ENCODE measurements at regions not wholly inside any gene's neighbourhood (a gene's known extent, or its start where the extent isn't known, plus 50 kb on each side); places are given as distances from the start of the nearest gene placed in this dataset.

- Histone ChIP-seq H3K36me3 (replicated peaks; ENCODE audit: insufficient read depth, low read length) (no peaks in the 10 kb centered on the region), H2AFZ (ENCODE audit: low read length) (no peak overlapping the region), H3K27me3 (replicated peaks; ENCODE audit: insufficient read depth, low read length) (no peaks in the 10 kb centered on the region), H3K27ac (ENCODE audit: low read length) (no peak overlapping the region), H3K4me3 (ENCODE audit: low read length) (no peak overlapping the region), H3K79me2 (ENCODE audit: low read length) (no peaks in the 10 kb centered on the region), H3K9me2 (replicated peaks; ENCODE audit: insufficient read depth, low read length) (no peaks in the 10 kb centered on the region), H3K9ac (ENCODE audit: low read length) (no peak overlapping the region), H3K4me2 (ENCODE audit: low read depth, low read length) (no peak overlapping the region), H4K20me1 (ENCODE audit: insufficient read depth, low read length) (no peaks in the 10 kb centered on the region), H3K4me1 (ENCODE audit: low read length) (no peaks in the 10 kb centered on the region), H3F3A (ENCODE audit: insufficient read depth, low read length) (no peaks in the 10 kb centered on the region), H3K9me3 (replicated peaks; ENCODE audit: insufficient read depth, low read length) (no peaks in the 10 kb centered on the region)
- TF ChIP-seq EZH2 (optimal IDR thresholded peaks at IDR 0.05; ENCODE audit: low read depth, low read length) (no peak), CTCF (IDR thresholded peaks at IDR 0.05; ENCODE audit: low read length) (no peak), EZH2phosphoT487 (IDR thresholded peaks at IDR 0.05; ENCODE audit: low read length) (no peak)
- no peak for DNase-seq
Observed at GRCh38 chrX:121259170-121259569, 211.8 kb downstream of the GLUD2 start.

- no peak overlapping the region for H2AFZ ChIP-seq (ENCODE audit: low read length)
- no peak for DNase-seq
- H3F3A ChIP-seq (ENCODE audit: insufficient read depth, low read length), result no peaks in the 10 kb centered on the region
- no peaks in the 10 kb centered on the region for H4K20me1 ChIP-seq (ENCODE audit: insufficient read depth, low read length)
- H3K79me2 ChIP-seq (ENCODE audit: low read length), result no peaks in the 10 kb centered on the region
- H3K4me3 ChIP-seq (ENCODE audit: low read length), result no peak overlapping the region
- H3K27ac ChIP-seq (ENCODE audit: low read length), result no peak overlapping the region
- no peak overlapping the region for H3K9ac ChIP-seq (ENCODE audit: low read length)
- no peak overlapping the region for H3K4me2 ChIP-seq (ENCODE audit: low read depth, low read length)
- H3K4me1 ChIP-seq (ENCODE audit: low read length), result no peaks in the 10 kb centered on the region
- H3K27me3 ChIP-seq (replicated peaks; ENCODE audit: insufficient read depth, low read length), result no peaks in the 10 kb centered on the region
- H3K9me3 ChIP-seq (replicated peaks; ENCODE audit: insufficient read depth, low read length), result no peaks in the 10 kb centered on the region
- no peaks in the 10 kb centered on the region for H3K36me3 ChIP-seq (replicated peaks; ENCODE audit: insufficient read depth, low read length)
- no peak for TF ChIP-seq EZH2 (optimal IDR thresholded peaks at IDR 0.05; ENCODE audit: low read depth, low read length)
- no peak for TF ChIP-seq EZH2phosphoT487 (IDR thresholded peaks at IDR 0.05; ENCODE audit: low read length)
- TF ChIP-seq CTCF (IDR thresholded peaks at IDR 0.05; ENCODE audit: low read length), result no peak
- H3K9me2 ChIP-seq (replicated peaks; ENCODE audit: insufficient read depth, low read length), result no peaks in the 10 kb centered on the region
Observed at GRCh38 chrX:121260596-121261240, 213.3 kb downstream of the GLUD2 start.

- Histone ChIP-seq H2AFZ (ENCODE audit: low read length) (no peak overlapping the region), H3K79me2 (ENCODE audit: low read length) (no peaks in the 10 kb centered on the region), H3K36me3 (replicated peaks; ENCODE audit: insufficient read depth, low read length) (no peaks in the 10 kb centered on the region), H3K4me2 (ENCODE audit: low read depth, low read length) (no peak overlapping the region), H3F3A (ENCODE audit: insufficient read depth, low read length) (no peaks in the 10 kb centered on the region), H4K20me1 (ENCODE audit: insufficient read depth, low read length) (no peaks in the 10 kb centered on the region), H3K9ac (ENCODE audit: low read length) (no peak overlapping the region), H3K27ac (ENCODE audit: low read length) (no peak overlapping the region), H3K9me3 (replicated peaks; ENCODE audit: insufficient read depth, low read length) (no peaks in the 10 kb centered on the region), H3K4me3 (ENCODE audit: low read length) (no peak overlapping the region), H3K4me1 (ENCODE audit: low read length) (no peaks in the 10 kb centered on the region), H3K27me3 (replicated peaks; ENCODE audit: insufficient read depth, low read length) (no peaks in the 10 kb centered on the region), H3K9me2 (replicated peaks; ENCODE audit: insufficient read depth, low read length) (no peaks in the 10 kb centered on the region)
- DNase-seq, result no peak
- TF ChIP-seq EZH2 (optimal IDR thresholded peaks at IDR 0.05; ENCODE audit: low read depth, low read length) (no peak), CTCF (IDR thresholded peaks at IDR 0.05; ENCODE audit: low read length) (no peak), EZH2phosphoT487 (IDR thresholded peaks at IDR 0.05; ENCODE audit: low read length) (no peak)
Observed at GRCh38 chrX:121283921-121284320, 236.5 kb downstream of the GLUD2 start.
